SK-N-SH treated with all-trans-retinoic acid at 6 μM for 48 hours (cell line): ENCODE measurements at regions not wholly inside any gene's neighbourhood (a gene's known extent, or its start where the extent isn't known, plus 50 kb on each side); places are given as distances from the start of the nearest gene placed in this dataset.

Experiments
- ATAC-seq: fragments of 200-7000 bp; cut with Tn5 transposase; 3 replicates; pipeline ENCODE4 v1.9.1; 2020; ENCODE audit warnings: mild to moderate bottlenecking, moderate library complexity
- ARNTL ChIP-seq: fragments of 450-650 bp; formaldehyde crosslinking; IDR thresholded peaks from 2 replicates; pipeline ENCODE4 v1.5.0; 2020; ENCODE audit warnings: low read depth, mild to moderate bottlenecking, moderate library complexity, borderline replicate concordance
- CSDC2 ChIP-seq: fragments of 250-450 bp; sonication (Bioruptor Pico); IDR thresholded peaks from 2 replicates; pipeline ENCODE4 v1.5.0; 2020; ENCODE audit warnings: mild to moderate bottlenecking, moderate library complexity
- ISL1 ChIP-seq: fragments of 250-450 bp; sonication (Bioruptor Pico); IDR thresholded peaks from 2 replicates; pipeline ENCODE4 v2.1.2; 2022; ENCODE audit warnings: mild to moderate bottlenecking, moderate library complexity
- PPARA ChIP-seq: fragments of 250-450 bp; sonication (Bioruptor Pico); IDR thresholded peaks from 2 replicates; pipeline ENCODE4 v1.5.0; 2020; ENCODE audit warnings: mild to moderate bottlenecking, borderline replicate concordance
- RARB ChIP-seq: fragments of 250-450 bp; sonication (Bioruptor Pico); IDR thresholded peaks from 2 replicates; pipeline ENCODE4 v1.8.0; 2021; ENCODE audit warnings: mild to moderate bottlenecking, moderate library complexity
- TCF4 ChIP-seq: fragments of 250-450 bp; sonication (Bioruptor Pico); IDR thresholded peaks from 2 replicates; pipeline ENCODE4 v1.8.0; 2021; ENCODE audit warnings: mild to moderate bottlenecking, moderate library complexity, borderline replicate concordance
- TOX ChIP-seq: fragments of 250-450 bp; sonication (Bioruptor Pico); IDR thresholded peaks from 2 replicates; pipeline ENCODE4 v1.8.0; 2021; ENCODE audit warnings: mild to moderate bottlenecking, moderate library complexity, borderline replicate concordance
- ZFP3 ChIP-seq: fragments of 250-450 bp; sonication (Bioruptor Pico); IDR thresholded peaks from 2 replicates; pipeline ENCODE4 v1.5.0; 2020; ENCODE audit warnings: mild to moderate bottlenecking, moderate library complexity
- ZFP30 ChIP-seq: fragments of 450-650 bp; formaldehyde crosslinking; IDR thresholded peaks from 2 replicates; pipeline ENCODE4 v1.5.0; 2022; ENCODE audit warnings: mild to moderate bottlenecking, moderate library complexity
- ZNF565 ChIP-seq: fragments of 450-650 bp; formaldehyde crosslinking; conservative IDR thresholded peaks from 2 replicates; pipeline ENCODE4 v1.5.0; 2020; ENCODE audit warnings: low read depth, mild to moderate bottlenecking, moderate library complexity
- ZNF70 ChIP-seq: fragments of 450-650 bp; formaldehyde crosslinking; IDR thresholded peaks from 2 replicates; pipeline ENCODE4 v1.5.0; 2020; ENCODE audit warnings: mild to moderate bottlenecking, moderate library complexity
- ZNF8 ChIP-seq: fragments of 450-650 bp; formaldehyde crosslinking; IDR thresholded peaks from 2 replicates; pipeline ENCODE4 v1.5.0; 2020; ENCODE audit warnings: mild to moderate bottlenecking, moderate library complexity
- TF ChIP-seq, protein P1 (sequence below): fragments of 250-450 bp; sonication (Bioruptor Pico); IDR thresholded peaks from 2 replicates; pipeline ENCODE4 v1.5.1; 2021; ENCODE audit warnings: mild to moderate bottlenecking, moderate library complexity
- TF ChIP-seq, protein P2 (sequence below): fragments of 250-450 bp; sonication (Bioruptor Pico); IDR thresholded peaks from 2 replicates; pipeline ENCODE4 v1.5.0; 2020; ENCODE audit warnings: mild to moderate bottlenecking, moderate library complexity
- TF ChIP-seq, protein P3 (sequence below): fragments of 250-450 bp; sonication (Bioruptor Pico); IDR thresholded peaks from 2 replicates; pipeline ENCODE4 v1.8.0; 2020; ENCODE audit warnings: mild to moderate bottlenecking, moderate library complexity, borderline replicate concordance
- TF ChIP-seq, protein P4 (sequence below): fragments of 250-450 bp; sonication (Bioruptor Pico); IDR thresholded peaks from 2 replicates; pipeline ENCODE4 v1.5.1; 2020; ENCODE audit warnings: low read depth, mild to moderate bottlenecking, moderate library complexity
- TF ChIP-seq, protein P5 (sequence below): fragments of 250-450 bp; sonication (Bioruptor Pico); IDR thresholded peaks from 2 replicates; pipeline ENCODE4 v1.8.0; 2021; ENCODE audit warnings: low read depth, mild to moderate bottlenecking, moderate library complexity, borderline replicate concordance

DNA sequence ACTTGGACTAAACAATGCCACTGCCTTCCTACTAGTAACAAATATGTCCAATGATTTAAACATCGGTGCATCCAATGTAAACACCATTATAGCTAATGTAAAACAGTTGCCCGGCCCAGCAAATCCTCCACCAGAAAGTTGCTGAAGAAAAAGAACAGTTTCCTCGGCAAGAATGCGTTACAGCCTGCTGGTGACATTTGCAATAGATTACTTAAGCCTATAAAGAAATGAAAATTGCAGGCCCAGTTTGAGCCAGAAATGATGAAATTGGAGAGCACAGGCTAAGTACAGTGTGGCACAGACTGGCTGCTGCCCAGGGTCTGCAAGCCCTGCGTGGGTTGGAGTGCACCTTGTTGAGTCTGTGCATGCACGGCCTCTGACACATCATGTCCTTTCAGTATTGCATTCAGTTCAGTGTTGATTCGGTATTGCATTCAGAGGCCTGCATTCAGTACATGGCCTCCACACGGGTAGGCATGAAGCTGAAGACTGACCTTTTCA lies 406.0 kb upstream of the KLF4 start:
- peak; percentile 42 for ATAC-seq
- TF ChIP-seq, protein P1, sequence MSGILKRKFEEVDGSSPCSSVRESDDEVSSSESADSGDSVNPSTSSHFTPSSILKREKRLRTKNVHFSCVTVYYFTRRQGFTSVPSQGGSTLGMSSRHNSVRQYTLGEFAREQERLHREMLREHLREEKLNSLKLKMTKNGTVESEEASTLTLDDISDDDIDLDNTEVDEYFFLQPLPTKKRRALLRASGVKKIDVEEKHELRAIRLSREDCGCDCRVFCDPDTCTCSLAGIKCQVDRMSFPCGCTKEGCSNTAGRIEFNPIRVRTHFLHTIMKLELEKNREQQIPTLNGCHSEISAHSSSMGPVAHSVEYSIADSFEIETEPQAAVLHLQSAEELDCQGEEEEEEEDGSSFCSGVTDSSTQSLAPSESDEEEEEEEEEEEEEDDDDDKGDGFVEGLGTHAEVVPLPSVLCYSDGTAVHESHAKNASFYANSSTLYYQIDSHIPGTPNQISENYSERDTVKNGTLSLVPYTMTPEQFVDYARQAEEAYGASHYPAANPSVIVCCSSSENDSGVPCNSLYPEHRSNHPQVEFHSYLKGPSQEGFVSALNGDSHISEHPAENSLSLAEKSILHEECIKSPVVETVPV, result no peak

DNA sequence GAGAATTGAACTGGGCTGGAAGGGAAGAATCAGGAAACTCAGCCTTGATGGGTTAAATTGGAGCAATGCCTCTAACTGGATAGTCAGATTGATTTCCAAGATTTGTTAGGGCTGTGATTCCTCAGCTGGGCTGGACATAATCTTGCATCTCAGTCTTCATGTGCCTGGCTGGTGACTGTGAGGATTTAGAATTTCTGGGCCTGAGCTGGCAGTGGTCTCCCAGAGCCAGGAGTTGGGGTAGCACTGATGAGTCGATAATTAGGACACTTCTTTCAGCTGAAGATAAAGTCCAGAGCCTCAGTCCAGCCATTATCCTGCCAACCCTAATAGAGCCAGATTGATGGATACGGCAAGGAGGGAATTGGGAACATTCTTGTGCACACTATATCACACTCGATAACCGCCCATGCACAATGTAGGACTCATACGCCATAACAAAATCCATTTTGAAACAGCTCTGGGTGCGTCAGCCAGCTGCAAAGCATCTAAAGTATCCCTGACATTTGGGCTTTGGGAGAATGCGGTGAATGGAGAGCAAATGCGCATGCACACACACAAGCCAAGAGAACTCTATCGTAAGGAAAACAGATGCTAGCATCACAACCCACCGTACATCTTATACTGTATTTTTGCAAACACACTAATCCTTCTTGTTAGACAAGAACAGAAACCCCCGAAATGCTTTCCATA lies 405.1 kb upstream of the KLF4 start:
- ATAC-seq, result peak; percentile 88

DNA sequence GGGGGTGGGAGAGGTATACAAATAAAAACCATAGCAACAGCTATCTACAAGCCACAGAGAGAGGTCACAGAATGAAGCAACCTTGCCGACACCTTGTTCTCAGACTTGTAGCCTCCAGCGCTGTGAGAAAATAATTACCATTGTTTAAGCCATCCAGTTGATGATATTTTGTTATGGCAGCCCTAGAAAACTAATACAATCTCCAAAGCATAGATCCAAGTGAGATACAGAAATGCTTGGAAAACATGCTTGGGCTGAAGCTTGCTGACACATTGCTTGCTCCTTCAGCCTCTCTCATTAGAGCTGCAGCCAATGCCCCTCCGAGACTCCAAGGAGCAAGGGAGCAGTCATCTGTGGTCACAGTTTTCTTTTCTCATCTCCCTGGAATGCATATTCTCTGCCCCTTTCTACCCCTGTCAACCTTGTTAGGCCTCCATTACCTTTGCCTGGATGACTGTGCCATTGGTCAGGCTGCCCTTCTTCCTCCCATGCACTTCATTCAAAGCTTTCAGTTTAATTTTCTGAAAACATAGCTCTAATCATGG lies 401.4 kb upstream of the KLF4 start:
- ATAC-seq, result no peak

More for the DNA sequence above, 405.1 kb upstream of the KLF4 start:
- TF ChIP-seq, protein P2, sequence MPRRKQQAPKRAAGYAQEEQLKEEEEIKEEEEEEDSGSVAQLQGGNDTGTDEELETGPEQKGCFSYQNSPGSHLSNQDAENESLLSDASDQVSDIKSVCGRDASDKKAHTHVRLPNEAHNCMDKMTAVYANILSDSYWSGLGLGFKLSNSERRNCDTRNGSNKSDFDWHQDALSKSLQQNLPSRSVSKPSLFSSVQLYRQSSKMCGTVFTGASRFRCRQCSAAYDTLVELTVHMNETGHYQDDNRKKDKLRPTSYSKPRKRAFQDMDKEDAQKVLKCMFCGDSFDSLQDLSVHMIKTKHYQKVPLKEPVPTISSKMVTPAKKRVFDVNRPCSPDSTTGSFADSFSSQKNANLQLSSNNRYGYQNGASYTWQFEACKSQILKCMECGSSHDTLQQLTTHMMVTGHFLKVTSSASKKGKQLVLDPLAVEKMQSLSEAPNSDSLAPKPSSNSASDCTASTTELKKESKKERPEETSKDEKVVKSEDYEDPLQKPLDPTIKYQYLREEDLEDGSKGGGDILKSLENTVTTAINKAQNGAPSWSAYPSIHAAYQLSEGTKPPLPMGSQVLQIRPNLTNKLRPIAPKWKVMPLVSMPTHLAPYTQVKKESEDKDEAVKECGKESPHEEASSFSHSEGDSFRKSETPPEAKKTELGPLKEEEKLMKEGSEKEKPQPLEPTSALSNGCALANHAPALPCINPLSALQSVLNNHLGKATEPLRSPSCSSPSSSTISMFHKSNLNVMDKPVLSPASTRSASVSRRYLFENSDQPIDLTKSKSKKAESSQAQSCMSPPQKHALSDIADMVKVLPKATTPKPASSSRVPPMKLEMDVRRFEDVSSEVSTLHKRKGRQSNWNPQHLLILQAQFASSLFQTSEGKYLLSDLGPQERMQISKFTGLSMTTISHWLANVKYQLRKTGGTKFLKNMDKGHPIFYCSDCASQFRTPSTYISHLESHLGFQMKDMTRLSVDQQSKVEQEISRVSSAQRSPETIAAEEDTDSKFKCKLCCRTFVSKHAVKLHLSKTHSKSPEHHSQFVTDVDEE (CRISPR knock-in tag), result peak; percentile 90
- TF ChIP-seq TCF4 (CRISPR knock-in tag) (0 out of 2 replicates have a peak, but pooled peaks have one; percentile 17), ZNF565 (CRISPR knock-in tag) (no peak), ISL1 (CRISPR knock-in tag) (peak; percentile 74), ARNTL (CRISPR knock-in tag) (no peak), ZFP3 (CRISPR knock-in tag) (no peak), PPARA (CRISPR knock-in tag) (no peak), ZFP30 (CRISPR knock-in tag) (no peak), TOX (CRISPR knock-in tag) (no peak)

More for the DNA sequence above, 401.4 kb upstream of the KLF4 start:
- TF ChIP-seq ZNF8 (CRISPR knock-in tag) (no peak), CSDC2 (CRISPR knock-in tag) (no peak), ZNF565 (CRISPR knock-in tag) (no peak), TOX (CRISPR knock-in tag) (no peak), ARNTL (CRISPR knock-in tag) (no peak), ISL1 (CRISPR knock-in tag) (no peak), RARB (no peak), PPARA (CRISPR knock-in tag) (no peak), ZNF70 (CRISPR knock-in tag) (no peak), ZFP3 (CRISPR knock-in tag) (no peak), TCF4 (CRISPR knock-in tag) (no peak)
- TF ChIP-seq, protein P3, sequence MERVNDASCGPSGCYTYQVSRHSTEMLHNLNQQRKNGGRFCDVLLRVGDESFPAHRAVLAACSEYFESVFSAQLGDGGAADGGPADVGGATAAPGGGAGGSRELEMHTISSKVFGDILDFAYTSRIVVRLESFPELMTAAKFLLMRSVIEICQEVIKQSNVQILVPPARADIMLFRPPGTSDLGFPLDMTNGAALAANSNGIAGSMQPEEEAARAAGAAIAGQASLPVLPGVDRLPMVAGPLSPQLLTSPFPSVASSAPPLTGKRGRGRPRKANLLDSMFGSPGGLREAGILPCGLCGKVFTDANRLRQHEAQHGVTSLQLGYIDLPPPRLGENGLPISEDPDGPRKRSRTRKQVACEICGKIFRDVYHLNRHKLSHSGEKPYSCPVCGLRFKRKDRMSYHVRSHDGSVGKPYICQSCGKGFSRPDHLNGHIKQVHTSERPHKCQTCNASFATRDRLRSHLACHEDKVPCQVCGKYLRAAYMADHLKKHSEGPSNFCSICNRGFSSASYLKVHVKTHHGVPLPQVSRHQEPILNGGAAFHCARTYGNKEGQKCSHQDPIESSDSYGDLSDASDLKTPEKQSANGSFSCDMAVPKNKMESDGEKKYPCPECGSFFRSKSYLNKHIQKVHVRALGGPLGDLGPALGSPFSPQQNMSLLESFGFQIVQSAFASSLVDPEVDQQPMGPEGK (CRISPR knock-in tag), result no peak
- TF ChIP-seq, protein P4, sequence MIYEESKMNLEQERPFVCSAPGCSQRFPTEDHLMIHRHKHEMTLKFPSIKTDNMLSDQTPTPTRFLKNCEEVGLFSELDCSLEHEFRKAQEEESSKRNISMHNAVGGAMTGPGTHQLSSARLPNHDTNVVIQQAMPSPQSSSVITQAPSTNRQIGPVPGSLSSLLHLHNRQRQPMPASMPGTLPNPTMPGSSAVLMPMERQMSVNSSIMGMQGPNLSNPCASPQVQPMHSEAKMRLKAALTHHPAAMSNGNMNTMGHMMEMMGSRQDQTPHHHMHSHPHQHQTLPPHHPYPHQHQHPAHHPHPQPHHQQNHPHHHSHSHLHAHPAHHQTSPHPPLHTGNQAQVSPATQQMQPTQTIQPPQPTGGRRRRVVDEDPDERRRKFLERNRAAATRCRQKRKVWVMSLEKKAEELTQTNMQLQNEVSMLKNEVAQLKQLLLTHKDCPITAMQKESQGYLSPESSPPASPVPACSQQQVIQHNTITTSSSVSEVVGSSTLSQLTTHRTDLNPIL, result no peak
- TF ChIP-seq, protein P5, sequence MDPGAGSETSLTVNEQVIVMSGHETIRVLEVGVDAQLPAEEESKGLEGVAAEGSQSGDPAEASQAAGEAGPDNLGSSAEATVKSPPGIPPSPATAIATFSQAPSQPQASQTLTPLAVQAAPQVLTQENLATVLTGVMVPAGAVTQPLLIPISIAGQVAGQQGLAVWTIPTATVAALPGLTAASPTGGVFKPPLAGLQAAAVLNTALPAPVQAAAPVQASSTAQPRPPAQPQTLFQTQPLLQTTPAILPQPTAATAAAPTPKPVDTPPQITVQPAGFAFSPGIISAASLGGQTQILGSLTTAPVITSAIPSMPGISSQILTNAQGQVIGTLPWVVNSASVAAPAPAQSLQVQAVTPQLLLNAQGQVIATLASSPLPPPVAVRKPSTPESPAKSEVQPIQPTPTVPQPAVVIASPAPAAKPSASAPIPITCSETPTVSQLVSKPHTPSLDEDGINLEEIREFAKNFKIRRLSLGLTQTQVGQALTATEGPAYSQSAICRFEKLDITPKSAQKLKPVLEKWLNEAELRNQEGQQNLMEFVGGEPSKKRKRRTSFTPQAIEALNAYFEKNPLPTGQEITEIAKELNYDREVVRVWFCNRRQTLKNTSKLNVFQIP, result no peak
